Trophoblast cell (in vitro differentiated cells and primary cell): ENCODE measurements at regions not wholly inside any gene's neighbourhood (a gene's known extent, or its start where the extent isn't known, plus 50 kb on each side); places are given as distances from the start of the nearest gene placed in this dataset.
A peak's percentile ranks its signal among the peaks of the same experiment; 100 is the strongest.

Experiments used
- DNase-seq, 2 donors: peaks; one replicate each; pipeline ENCODE4 v3.0.0-alpha.2; 2016
- H2AFZ ChIP-seq: 2 replicates; pipeline ENCODE4 v1.6.1; 2013; ENCODE audit warnings: low read length, moderate library complexity, mild to moderate bottlenecking; ENCODE audit not compliant: insufficient read depth, poor library complexity
- H2AK5ac ChIP-seq: 2 replicates; pipeline ENCODE4 v1.6.1; 2013; ENCODE audit warnings: mild to moderate bottlenecking, low read length
- H2BK120ac ChIP-seq: 2 replicates; pipeline ENCODE4 v1.6.1; 2013; ENCODE audit warnings: low read length, mild to moderate bottlenecking, moderate library complexity; ENCODE audit not compliant: insufficient read depth, poor library complexity
- H2BK12ac ChIP-seq: 2 replicates; pipeline ENCODE4 v1.6.1; 2013; ENCODE audit warnings: mild to moderate bottlenecking, low read length, moderate library complexity
- H2BK5ac ChIP-seq: 2 replicates; pipeline ENCODE4 v1.6.1; 2013; ENCODE audit warnings: low read length, low read depth, moderate library complexity, mild to moderate bottlenecking; ENCODE audit not compliant: poor library complexity
- H3K14ac ChIP-seq: 2 replicates; pipeline ENCODE4 v1.6.1; 2013; ENCODE audit warnings: mild to moderate bottlenecking, low read length
- H3K18ac ChIP-seq: 2 replicates; pipeline ENCODE4 v1.6.1; 2013; ENCODE audit warnings: mild to moderate bottlenecking, low read length
- H3K23ac ChIP-seq: 2 replicates; pipeline ENCODE4 v1.6.1; 2013; ENCODE audit warnings: low read length
- H3K27ac ChIP-seq: 2 replicates; pipeline ENCODE4 v1.5.1; 2013; ENCODE audit warnings: low read depth, mild to moderate bottlenecking, inconsistent platforms, low read length, moderate library complexity
- H3K27me3 ChIP-seq: 2 replicates; pipeline ENCODE4 v1.6.1; 2013; ENCODE audit warnings: inconsistent platforms, mild to moderate bottlenecking, low read length, moderate library complexity; ENCODE audit not compliant: insufficient read depth
- H3K36me3 ChIP-seq, 2 experiments: 1 replicate in 1 of 2; 2 replicates in 1 of 2; pipeline ENCODE4 v1.6.1; 2013; ENCODE audit warnings: low read length in 2 of 2, mild to moderate bottlenecking in 2 of 2, moderate library complexity in 1 of 2; ENCODE audit not compliant: insufficient read depth in 2 of 2, control insufficient read depth in 1 of 2
- H3K4ac ChIP-seq: 2 replicates; pipeline ENCODE4 v1.6.1; 2013; ENCODE audit warnings: low read depth, mild to moderate bottlenecking, low read length, moderate library complexity
- H3K4me1 ChIP-seq, 2 experiments: 1 replicate in 1 of 2; 2 replicates in 1 of 2; pipeline ENCODE4 v1.6.1; 2013; ENCODE audit warnings: low read length in 2 of 2, mild to moderate bottlenecking in 2 of 2, moderate library complexity in 1 of 2; ENCODE audit not compliant: insufficient read depth in 2 of 2, control insufficient read depth in 1 of 2
- H3K4me2 ChIP-seq: 2 replicates; pipeline ENCODE4 v1.6.1; 2013; ENCODE audit warnings: inconsistent platforms, mild to moderate bottlenecking, low read length, moderate library complexity
- H3K4me3 ChIP-seq: 2 replicates; pipeline ENCODE4 v1.5.1; 2013; ENCODE audit warnings: mild to moderate bottlenecking, low read depth, low read length, inconsistent platforms
- H3K79me1 ChIP-seq: one replicate; pipeline ENCODE4 v1.6.1; 2013; ENCODE audit warnings: low read length
- H3K79me2 ChIP-seq: 2 replicates; pipeline ENCODE4 v1.6.1; 2013; ENCODE audit warnings: low read length, mild to moderate bottlenecking; ENCODE audit not compliant: control insufficient read depth, insufficient read depth, poor library complexity
- H3K9ac ChIP-seq: 2 replicates; pipeline ENCODE4 v1.6.1; 2013; ENCODE audit warnings: mild to moderate bottlenecking, low read length
- H3K9me3 ChIP-seq: 2 replicates; pipeline ENCODE4 v1.6.1; 2013; ENCODE audit warnings: low read depth, mild to moderate bottlenecking, control low read depth, inconsistent platforms, low read length; ENCODE audit not compliant: insufficient read depth
- H4K12ac ChIP-seq: 2 replicates; pipeline ENCODE4 v1.6.1; 2013; ENCODE audit warnings: low read depth, mild to moderate bottlenecking, low read length, moderate library complexity
- H4K8ac ChIP-seq: 2 replicates; pipeline ENCODE4 v1.6.1; 2013; ENCODE audit warnings: low read depth, mild to moderate bottlenecking, low read length, moderate library complexity
- H4K91ac ChIP-seq: one replicate; pipeline ENCODE4 v1.6.1; 2013; ENCODE audit warnings: low read depth, mild to moderate bottlenecking, low read length, moderate library complexity
- WGBS: extraction: QIAGEN DNeasy Blood & Tissue Kit; methylation state at CpG from one replicate; pipeline ENCODE4 v1.1.7; 2013; ENCODE audit warnings: missing lambda C conversion rate; ENCODE audit not compliant: insufficient read length, insufficient coverage; ENCODE audit errors: extremely low coverage; 5-methylcytosine and 5-hydroxymethylcytosine counted together

- Histone ChIP-seq H3K4me3 (peak overlapping the region; percentile 3), H3K4me1 (no peaks in the 10 kb centered on the region)
Measured at GRCh38 chr1:57707631-57708030, 283.8 kb upstream of the DAB1 start.

GRCh38 chr1:57704811-57705210, 281.0 kb upstream of the DAB1 start:
- no peak overlapping the region for H3K23ac ChIP-seq

More at GRCh38 chr1:57707631-57708030, 283.8 kb upstream of the DAB1 start:
- no peak for DNase-seq
- Histone ChIP-seq H3K4ac (no peak overlapping the region), H2BK5ac (no peak overlapping the region), H3K36me3 (no peaks in the 10 kb centered on the region), H2AFZ (no peak overlapping the region), H4K12ac (no peak overlapping the region), H2BK12ac (no peak overlapping the region), H3K23ac (no peak overlapping the region), H3K4me2 (no peak overlapping the region), H3K79me2 (no peaks in the 10 kb centered on the region), H4K91ac (no peak overlapping the region), H3K14ac (no peak overlapping the region), H4K8ac (no peak overlapping the region), H3K9me3 (no peaks in the 10 kb centered on the region), H2AK5ac (no peak overlapping the region), H3K9ac (no peak overlapping the region), H3K27me3 (no peaks in the 10 kb centered on the region), H3K27ac (no peak overlapping the region), H3K18ac (no peak overlapping the region), H2BK120ac (no peak overlapping the region), H3K79me1 (no peaks in the 10 kb centered on the region)
- no CpG with 5 or more reads among the region's 1 CpG for WGBS

GRCh38 chr1:57704231-57704630, 280.4 kb upstream of the DAB1 start:
- Histone ChIP-seq H2BK120ac (no peak overlapping the region), H3K14ac (no peak overlapping the region), H2BK5ac (no peak overlapping the region), H3K27ac (no peak overlapping the region), H3K79me1 (no peaks in the 10 kb centered on the region), H3K27me3 (no peaks in the 10 kb centered on the region), H3K23ac (no peak overlapping the region), H3K4ac (no peak overlapping the region), H3K9me3 (no peaks in the 10 kb centered on the region), H2BK12ac (no peak overlapping the region), H3K36me3 (no peaks in the 10 kb centered on the region), H3K18ac (no peak overlapping the region), H4K8ac (no peak overlapping the region), H4K12ac (no peak overlapping the region), H2AK5ac (no peak overlapping the region), H4K91ac (no peak overlapping the region), H3K9ac (no peak overlapping the region), H3K4me2 (no peak overlapping the region), H3K4me1 (no peaks in the 10 kb centered on the region), H2AFZ (no peak overlapping the region), H3K4me3 (no peak overlapping the region), H3K79me2 (no peaks in the 10 kb centered on the region)
- DNase-seq, result no peak

More at GRCh38 chr1:57704811-57705210, 281.0 kb upstream of the DAB1 start:
- Histone ChIP-seq H3K4me1 (no peaks in the 10 kb centered on the region), H3K4me2 (no peak overlapping the region), H3K79me2 (no peaks in the 10 kb centered on the region), H3K4ac (no peak overlapping the region), H2BK120ac (no peak overlapping the region), H3K14ac (no peak overlapping the region), H3K9me3 (no peaks in the 10 kb centered on the region), H4K12ac (no peak overlapping the region), H3K27ac (no peak overlapping the region), H3K36me3 (no peaks in the 10 kb centered on the region), H2BK5ac (no peak overlapping the region), H3K27me3 (no peaks in the 10 kb centered on the region), H3K79me1 (no peaks in the 10 kb centered on the region), H3K9ac (no peak overlapping the region), H3K18ac (no peak overlapping the region), H2AFZ (no peak overlapping the region), H4K8ac (no peak overlapping the region), H2AK5ac (no peak overlapping the region), H4K91ac (no peak overlapping the region), H2BK12ac (no peak overlapping the region), H3K4me3 (no peak overlapping the region)
- no peak for DNase-seq
- no CpG with 5 or more reads among the region's 1 CpG for WGBS

GRCh38 chr1:57696904-57697303, 273.0 kb upstream of the DAB1 start:
- Histone ChIP-seq H3K18ac (no peak overlapping the region), H3K4me2 (no peak overlapping the region), H3K4me3 (no peak overlapping the region), H3K9ac (no peak overlapping the region), H3K9me3 (peaks cover 2% of the 10 kb centered on the region), H4K12ac (no peak overlapping the region), H3K4me1 (peaks cover 0 to 2% of the 10 kb centered on the region in 2 experiments), H4K91ac (no peak overlapping the region), H4K8ac (no peak overlapping the region), H2BK120ac (no peak overlapping the region), H3K4ac (no peak overlapping the region), H3K79me1 (no peaks in the 10 kb centered on the region), H3K14ac (no peak overlapping the region), H3K79me2 (no peaks in the 10 kb centered on the region), H3K27me3 (no peaks in the 10 kb centered on the region), H3K27ac (no peak overlapping the region), H2AK5ac (no peak overlapping the region), H3K36me3 (no peaks in the 10 kb centered on the region), H3K23ac (no peak overlapping the region), H2BK5ac (no peak overlapping the region), H2AFZ (no peak overlapping the region), H2BK12ac (no peak overlapping the region)
- no CpG with 5 or more reads among the region's 1 CpG for WGBS
- no peak for DNase-seq
